ENCODE measurements at regions not wholly inside any gene's neighbourhood (a gene's known extent, or its start where the extent isn't known, plus 50 kb on each side); places are given as distances from the start of the nearest gene placed in this dataset.

DNA sequence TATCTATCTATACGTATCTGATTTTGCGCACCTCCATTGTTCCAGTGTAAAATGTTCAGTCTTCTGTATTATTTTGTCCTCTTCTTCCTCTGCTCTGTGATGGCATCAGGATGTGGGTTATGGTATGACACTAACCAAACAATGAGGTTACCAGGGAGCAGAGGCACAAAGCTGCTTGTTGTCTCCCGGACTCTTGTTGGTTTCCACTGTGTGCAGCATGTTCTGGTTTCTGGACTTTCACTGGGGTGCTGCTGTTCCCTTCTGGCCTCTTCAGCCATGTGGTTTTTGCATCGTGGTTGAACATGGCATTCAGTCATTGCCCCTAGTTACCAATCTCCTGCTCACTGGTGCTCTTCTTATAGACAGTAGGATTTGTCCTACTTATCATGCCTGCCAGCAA is 665.9 kb downstream of the CBLN2 start:
- DNase-seq: no peak

DNA sequence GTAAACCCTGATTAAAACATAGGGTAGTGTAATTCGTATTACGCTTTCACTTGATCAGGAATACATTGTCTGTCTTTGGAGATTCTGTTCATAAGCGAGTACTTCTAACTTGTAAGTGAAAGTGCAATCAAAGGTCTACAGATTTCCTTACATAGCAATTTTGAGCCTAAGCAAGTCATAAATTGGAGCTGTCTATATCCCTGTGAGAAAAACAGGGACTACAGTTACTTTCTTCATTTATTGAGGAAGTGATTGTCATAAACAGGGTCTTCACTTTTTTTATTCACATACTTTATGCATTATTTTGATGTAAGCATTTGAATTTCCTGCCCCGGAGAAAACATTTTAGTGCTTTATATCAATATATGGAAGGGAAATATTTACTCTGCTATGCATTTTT is 670.4 kb downstream of the CBLN2 start:
- no peak for DNase-seq

DNA sequence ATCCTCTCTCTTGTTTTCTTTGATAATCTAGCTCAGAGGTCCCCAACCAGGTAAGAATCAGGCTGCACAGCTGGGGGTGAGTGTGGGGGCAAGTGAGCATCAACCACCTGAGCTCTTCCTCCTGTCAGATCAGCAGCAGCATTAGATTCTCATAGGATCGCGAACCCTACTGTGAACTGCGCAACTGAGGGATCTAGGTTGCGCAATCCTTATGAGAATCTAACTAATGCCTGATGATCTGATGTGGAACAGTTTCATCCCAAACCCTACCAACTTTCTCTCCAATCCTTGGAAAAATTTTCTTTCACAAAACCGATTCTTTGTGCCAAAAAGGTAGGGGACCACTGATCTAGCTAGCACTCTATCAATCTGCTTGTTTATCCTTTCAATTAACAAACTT is 678.3 kb downstream of the CBLN2 start:
- no peak for DNase-seq

DNA sequence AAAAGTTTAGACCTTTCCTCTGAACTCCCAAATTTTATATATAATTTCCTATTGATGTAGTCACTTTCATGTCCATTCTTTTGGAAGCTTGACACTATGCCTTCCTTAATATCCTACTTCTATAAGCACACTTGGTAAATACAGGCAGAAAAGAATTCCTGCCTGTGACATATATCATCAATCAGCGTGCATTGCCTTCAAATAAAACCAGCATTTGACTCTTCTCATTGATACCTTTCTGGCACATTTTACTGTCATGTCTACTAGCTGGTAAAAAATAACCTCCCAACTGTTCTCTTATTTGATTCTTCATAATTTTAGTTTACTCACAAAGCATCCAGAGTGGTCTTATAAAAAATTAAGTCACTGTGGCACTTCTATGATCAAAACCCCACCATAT is 693.5 kb downstream of the CBLN2 start:
- no peak for DNase-seq

DNA sequence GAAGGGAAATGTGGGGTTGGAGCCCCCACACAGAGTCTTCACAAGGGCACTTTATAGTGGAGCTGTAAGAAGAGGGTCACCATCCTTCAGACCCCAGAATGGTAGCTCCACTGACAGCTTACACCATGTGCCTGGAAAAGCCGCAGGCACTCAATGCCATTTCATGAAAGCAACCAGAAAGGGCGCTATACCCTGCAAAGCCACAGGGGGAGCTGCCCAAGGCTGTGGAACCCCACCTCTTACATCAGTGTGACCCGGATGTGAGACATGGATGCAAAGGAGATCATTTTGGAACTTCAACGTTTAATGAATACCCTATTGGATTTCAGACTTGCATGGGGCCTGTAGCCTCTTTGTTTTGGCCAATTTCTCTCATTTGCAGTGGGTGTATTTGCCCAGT is 694.7 kb downstream of the CBLN2 start:
- no peak for DNase-seq

DNA sequence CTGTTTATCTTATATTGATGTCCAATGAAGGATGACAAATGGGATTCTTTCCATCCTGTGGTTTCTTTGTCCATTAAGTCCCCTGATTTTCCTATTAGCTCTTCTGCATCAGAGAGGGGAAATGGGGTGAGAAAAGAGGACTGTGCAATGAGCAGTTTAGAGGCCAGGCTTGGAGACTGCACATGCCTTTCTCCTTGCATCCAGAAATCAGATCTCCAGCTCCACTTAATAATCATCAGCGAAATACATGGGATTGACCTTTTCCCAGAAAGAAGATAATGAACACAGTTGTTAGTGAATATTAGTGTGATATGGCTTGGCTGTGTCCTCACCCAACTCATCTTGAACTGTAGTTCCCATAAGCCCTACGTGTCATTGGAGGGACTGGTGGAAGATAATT is 697.4 kb downstream of the CBLN2 start:
- no peak for DNase-seq

DNA sequence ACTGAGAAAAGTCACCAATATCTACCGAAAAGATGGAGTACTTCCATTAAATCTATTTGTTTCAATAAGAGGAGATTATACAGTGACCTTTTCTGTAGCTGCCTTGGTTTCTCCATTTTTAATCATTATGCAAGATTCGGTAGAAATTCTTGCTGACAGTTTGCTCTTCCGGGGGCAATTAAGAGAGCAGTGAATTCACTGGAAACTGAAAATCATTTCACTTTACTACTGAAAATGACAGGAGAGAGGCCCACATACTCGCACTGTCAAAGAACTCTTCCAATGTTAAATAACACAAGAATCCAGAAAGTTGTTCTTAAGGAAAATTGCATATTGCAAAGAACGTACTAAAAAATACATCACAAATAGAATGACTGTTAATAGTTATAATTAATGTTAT is 699.3 kb downstream of the CBLN2 start:
- DNase-seq: no peak

DNA sequence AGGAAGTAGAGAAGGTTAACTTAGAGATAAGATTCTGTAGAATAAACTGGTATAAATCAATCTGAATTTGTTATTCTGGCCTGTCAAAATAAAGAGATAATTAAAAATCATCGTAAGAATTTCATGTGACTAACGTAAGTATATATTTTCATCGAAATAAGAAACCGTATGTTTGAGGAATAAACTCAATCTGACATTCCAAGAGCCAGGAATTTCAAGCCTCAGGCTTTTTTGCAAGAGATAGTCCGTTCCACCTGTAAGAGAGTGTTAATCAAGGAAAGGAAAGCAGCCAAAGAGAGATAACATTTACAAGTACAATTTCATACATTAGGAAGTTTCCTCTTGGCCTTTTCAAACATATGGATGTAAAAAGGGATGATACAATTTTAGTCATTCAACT is 701.5 kb downstream of the CBLN2 start:
- DNase-seq: no peak

DNA sequence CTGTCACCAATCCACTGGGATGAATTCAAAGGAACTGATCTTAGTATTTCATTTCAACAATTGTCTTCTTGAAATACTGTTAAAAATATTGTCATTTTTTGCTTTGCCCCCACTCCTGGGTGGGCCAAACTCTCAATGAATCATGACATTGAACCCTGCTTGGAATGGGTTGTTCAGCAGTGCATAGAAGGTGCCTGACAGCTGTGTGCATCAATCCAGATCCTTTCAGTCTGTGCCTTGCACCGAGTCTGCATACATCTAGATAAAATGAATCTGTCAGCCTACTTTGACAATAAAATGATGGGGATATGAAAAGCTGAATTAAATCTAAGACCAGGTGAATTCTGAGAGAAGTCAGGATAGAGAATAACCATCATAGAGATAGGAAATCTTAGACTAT is 706.6 kb downstream of the CBLN2 start:
- DNase-seq: no peak

DNA sequence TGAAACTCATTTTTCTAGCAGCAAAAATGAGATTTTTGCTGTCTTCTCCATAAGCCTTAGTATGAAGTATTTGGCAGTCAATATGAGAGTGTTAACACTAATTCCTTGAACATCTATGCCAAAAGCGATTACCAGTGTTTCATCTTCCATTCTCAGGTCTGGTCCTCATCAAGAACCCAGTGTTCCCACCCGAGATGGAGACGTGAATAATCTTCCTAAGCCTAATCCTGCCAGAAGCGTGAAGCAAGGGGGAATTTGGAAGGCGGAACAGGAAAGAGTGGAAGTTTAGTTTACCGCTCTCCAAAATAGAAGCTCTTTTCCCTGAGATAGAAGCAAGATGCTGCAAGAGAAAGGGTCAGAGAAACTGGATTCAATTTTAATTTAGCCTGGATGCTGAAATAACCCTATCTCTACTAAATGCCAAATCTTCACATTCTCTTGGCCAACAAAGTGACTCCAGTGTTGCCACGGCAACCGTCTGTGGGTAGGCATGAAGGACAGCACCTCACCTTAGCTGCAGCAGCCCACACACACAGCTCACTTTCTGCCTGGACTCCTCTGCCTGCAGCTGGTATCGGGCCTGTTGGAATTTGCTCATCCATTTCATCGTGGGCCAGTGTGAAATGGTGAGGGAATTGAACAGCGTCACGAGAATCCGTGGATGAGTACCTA is 711.1 kb downstream of the CBLN2 start:
- DNase-seq: peak in 2 of 3 experiments; percentile 19 to 34

DNA sequence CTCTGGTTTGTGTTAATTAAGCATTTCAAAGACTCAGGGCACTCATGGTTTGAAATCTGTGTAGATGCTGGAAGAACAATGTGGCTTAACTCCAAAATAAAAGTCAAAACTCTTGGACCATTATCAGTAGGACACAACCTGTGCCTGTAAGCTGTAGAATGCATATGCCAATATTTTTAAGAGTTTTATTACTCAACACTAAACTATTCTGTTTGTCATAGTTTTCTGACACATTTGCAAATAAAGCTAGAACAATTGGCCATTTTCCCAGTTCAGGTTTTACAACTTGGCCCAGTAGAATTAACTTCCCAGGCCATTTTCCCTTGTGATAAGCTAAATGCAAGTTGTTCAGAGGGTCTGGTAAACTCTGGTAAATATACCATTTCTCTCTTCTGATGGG is 713.1 kb downstream of the CBLN2 start:
- DNase-seq: no peak

DNA sequence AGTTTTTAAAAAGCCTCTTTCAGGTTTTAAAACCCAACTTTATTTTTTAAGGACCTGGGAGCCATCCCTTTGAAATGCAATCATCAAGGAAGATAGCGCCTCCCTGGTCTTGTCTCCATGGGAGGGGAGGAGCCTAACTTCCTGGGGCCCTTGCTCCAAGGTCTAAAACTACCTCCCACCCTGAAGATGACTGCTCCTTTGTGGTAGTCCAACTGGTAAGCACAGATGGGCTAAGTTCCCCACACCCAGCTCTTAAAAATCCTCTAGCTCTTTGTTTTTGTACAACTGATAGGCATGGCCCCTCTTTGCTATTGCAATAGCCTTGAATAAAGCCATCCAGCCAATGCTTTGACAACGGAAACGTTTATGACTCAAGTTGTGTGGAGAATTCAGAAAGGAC is 716.8 kb downstream of the CBLN2 start:
- no peak for DNase-seq

DNA sequence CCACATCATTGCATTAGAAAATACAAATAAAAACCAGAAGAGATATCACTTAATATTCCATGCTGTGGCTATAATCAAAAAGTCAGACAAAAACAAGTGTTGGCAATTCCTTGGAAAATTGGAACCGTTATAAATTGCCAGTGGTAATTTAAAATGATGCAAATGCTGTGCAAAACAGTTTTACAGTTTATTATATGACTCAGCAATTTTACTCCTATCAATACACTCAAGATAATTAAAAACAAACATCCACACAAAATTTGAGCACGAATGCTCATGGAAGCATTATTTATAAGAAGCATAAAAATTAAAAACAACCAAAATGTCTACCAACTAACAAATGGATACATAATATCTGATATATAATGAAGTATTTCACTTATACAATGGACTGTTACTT is 728.8 kb downstream of the CBLN2 start:
- DNase-seq: no peak

DNA sequence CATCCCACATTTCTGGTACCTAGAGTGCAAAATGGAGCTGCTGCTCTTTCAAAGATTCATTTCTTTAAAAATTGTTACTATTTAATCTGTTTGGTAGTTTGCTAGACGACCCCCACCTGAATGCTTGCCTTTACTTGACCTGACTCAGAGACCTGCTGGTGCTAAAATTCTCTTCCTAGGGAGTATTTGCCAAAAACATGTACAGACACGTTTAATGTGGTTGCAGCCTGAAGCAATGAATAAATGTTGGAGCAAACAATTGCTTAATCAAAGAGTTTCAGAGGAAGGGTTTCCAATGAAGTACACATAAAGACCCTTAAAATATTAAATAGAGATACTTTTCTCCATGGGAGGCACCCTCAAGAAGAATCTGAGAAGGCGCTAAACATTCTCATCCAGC is 734.4 kb downstream of the CBLN2 start:
- peak in 2 of 3 experiments; percentile 34 to 81 for DNase-seq

DNA sequence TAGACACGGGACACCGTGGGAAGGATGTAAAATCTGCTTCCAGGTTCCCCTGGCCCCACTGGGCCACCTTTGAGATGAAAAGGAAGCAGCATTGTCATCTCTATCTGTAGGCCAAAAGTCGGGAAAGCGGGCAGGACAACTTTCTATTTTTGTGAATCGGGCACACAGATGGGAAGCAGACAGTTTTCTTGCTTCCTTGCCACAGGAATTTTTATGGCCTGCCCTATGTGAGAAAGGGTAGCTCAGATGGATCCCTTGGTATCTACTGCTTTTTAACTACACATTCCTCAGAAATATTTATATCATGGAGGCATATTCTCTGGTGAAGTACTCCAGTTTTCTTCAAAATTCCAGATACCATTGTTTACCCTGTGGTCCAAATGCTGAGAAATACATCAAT is 735.5 kb downstream of the CBLN2 start:
- no peak for DNase-seq

DNA sequence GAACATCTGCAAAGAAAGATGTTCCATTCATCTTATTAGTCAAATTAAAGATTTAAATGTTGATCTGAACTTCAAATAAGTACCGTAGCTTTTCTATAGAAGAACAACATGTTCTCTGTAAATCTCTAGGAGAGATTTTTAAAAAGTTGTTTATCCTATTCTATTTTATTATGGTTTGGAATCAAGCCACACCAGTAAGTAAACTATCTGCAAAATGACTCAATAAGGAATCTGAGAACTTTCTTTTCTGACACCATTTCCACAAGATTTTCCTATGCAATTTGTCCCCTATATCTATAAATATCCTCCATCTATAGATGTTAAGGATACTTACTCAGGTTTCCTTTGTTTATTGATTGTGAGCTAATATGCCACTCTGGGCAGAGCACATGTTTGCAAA is 736.6 kb downstream of the CBLN2 start:
- DNase-seq: no peak

DNA sequence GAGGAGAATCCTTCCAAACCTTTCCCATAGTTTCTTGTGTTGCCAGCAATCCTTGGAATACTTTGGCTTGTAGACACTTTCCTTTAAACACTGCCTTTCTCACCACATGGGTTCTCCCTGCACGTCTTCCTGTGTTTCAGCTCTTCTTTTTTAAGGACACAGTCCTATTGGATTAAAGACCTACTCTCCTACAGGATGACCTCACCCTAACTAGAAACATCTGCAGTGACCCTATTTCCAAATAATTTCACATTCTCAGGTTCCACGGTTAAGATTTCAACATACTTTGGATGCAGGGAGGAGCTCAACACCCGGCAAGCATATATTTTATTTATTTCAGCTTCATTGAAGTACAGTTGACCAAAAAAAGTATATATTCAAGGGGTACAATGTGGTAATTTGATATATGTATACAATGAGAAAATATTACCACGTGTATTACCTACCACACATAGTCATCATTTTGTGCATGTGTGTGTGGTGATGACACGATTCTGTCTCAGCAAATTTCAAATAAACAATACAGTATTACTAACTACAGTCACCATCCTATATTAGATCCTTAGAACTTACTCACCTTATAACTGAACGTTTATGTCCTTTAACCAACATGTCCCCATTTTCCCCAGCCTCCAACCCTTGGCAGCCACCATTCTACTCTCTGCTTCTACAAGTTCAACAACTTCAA is 745.0 kb downstream of the CBLN2 start:
- no peak for DNase-seq

DNA sequence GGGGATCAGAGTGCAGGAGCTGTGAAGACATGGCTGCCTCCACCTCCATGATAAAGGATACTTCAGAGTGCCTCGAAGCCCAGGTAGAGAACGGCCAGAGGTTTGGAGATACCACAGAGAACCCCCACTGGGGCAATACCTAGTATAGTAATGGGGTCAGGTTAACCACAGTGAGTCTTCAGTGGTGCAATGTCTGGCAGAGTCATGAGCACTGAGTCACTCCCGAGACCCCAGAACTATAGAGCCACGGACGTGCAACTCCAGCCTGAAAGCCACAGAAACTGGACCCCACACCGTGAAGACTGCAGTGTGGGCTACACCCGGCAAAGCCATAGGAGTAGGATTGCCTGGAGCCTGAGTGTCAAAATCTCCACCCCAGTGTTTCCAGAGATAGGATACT is 746.6 kb downstream of the CBLN2 start:
- DNase-seq: no peak

DNA sequence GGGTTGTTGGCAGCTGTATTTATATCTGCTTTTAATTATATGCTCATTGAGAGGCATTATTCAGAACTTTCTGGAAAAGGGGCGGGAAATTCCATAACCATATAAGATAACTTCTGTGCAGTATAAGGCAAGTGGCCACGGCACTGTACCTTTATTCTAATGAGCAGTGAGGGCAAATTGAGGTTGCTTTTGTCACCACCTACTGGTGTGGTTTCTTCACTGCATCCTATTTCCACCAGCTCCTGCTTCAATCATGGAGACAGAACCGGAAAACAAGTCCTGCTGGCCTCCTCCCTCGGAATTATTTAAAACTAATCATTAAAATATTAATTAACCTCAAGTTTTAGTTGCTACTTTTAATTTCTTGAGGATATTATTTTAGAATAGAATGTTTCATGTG is 759.4 kb downstream of the CBLN2 start:
- peak in 2 of 3 experiments; percentile 19 to 42 for DNase-seq

DNA sequence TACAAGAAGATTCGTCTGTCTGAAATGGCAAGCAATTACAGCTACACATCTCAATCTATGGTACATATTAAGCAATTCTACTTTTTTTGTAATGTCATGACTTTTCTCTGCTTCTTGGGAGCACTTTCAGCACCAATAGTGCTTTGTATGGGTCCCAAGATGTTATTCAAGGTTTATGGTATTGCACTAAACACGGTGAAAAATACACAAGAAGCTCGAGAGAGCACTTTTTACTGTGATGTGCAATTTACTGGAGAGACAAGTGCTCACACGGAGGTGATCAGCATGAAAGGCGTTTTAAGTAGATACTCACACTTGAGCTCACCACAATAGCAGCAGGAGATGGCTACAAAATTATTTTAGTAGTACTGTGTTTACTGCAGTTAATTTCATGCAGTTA is 783.6 kb downstream of the CBLN2 start:
- peak; percentile 70 to 95 (median 78) for DNase-seq

DNA sequence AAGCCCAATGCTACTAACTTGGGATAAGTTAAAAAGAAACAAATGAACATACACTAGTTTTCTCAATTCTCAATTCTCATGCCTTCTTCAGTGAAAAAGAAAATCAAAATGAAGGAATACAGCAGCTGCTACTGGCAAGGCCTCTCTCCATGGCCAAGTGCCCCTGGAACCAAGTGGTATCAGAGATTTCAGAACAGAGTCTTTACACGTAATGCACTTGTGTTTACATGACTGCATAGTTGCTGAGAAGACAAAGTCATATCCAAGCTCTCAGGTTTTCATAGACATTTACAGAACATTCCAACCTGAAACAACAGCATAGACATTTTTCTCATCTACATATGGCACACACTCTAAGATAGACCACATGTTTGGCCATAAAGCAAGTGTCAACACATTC is 789.9 kb downstream of the CBLN2 start:
- DNase-seq: no peak

DNA sequence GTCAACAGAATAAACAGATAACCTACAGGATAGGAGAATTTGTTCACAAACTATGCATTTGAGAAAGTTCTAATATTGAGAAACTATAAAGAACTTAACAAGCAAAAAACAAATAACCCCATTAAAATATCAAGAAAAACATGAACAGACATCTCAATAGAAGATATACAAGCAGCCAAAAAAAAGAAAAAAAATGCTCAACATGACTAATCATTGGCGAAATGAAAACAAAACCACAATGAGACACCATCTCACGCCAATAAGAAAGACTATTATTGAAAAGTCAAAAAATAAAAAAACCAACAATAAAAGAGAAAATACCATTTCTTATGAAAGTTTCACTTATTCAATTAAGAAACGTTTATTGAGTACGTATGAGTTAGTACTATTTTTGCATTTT is 800.5 kb downstream of the CBLN2 start:
- DNase-seq: no peak

DNA sequence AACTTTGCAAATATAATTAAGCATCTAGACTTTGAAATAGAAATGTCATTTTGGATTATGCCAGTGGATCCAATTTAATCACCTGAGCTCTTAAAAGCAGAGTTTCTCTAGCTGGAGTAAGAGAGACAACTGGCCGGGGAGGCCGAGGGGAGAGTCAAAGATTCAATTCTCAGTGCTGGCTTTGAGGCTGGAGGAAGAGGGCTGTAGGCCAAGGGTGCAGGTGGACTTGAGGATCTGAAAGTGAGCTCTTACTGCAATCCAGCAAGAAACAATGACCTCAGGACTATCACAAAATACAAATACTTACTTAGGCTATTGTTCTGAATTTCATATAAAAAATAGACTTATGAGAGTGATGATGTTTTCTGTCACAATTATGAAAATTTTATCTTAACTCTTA is 814.5 kb downstream of the CBLN2 start:
- DNase-seq: no peak

DNA sequence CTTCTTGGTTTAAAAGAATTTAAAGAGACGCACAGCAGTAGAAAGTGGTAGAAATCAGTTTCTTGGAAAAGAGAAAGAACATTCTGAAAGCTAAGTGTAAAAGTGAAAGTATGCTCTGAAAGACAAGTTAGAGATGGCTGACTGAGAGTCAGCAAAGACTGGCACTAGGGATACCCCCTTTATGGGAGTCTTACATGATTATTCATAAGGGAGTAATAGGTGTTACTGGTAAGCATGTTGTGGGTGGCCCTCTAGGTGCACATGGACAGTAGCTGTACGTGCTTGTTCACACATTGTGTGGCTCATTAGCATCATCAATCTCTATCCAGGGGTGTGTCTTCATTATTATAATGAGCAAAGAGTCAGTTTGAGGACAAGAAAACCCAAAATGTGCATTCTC is 816.2 kb downstream of the CBLN2 start:
- no peak for DNase-seq

DNA sequence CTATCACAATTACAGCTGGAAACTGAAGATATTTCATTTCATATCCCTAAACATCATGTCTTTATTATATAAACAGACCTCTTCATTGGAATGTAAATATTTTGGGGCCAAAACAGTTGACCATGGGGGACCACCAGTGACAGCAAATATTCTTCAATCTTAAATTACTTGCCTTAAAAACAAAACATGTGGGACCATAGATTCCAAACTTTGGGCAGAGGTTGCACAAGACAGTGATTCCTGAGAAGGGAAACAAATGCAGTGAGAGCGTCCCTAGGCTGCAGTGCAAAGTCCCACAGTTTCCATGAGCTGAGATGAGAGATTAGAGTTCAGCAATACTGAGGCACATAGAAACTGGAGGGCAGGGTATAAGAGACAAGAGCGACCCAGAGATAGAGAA is 818.9 kb downstream of the CBLN2 start:
- DNase-seq: no peak
